C4-2B (cell line): ENCODE measurements at regions not wholly inside any gene's neighbourhood (a gene's known extent, or its start where the extent isn't known, plus 50 kb on each side); places are given as distances from the start of the nearest gene placed in this dataset.

Experiments
- ZFX ChIP-seq: fragments of 450-650 bp; IDR thresholded peaks from 2 replicates; pipeline ENCODE4 v1.6.1; 2017
- TF ChIP-seq, protein P1 (sequence below): fragments of 450-650 bp; conservative IDR thresholded peaks from 2 replicates; pipeline ENCODE4 v1.5.1; 2017; ENCODE audit warnings: mild to moderate bottlenecking

DNA sequence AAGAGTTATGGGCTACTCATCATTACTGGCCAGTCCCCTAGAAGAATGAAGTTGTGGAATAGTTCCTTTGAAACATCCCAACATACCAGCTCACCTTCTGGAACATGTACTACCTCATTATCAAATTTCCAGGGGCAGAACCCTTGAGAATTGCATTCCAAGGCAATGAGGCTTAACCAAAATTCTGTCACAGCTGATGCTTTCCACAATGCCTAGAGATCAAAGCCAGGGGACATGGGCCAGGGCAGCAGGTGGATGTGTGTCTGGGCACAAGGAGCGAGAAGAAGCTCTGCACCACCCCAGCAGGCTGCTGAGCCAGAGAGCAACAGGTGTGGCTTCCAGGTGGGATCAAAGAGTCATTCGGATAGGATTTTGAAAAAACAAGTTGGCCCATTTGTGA is 362.1 kb downstream of the EFNB2 start:
- TF ChIP-seq, protein P1, sequence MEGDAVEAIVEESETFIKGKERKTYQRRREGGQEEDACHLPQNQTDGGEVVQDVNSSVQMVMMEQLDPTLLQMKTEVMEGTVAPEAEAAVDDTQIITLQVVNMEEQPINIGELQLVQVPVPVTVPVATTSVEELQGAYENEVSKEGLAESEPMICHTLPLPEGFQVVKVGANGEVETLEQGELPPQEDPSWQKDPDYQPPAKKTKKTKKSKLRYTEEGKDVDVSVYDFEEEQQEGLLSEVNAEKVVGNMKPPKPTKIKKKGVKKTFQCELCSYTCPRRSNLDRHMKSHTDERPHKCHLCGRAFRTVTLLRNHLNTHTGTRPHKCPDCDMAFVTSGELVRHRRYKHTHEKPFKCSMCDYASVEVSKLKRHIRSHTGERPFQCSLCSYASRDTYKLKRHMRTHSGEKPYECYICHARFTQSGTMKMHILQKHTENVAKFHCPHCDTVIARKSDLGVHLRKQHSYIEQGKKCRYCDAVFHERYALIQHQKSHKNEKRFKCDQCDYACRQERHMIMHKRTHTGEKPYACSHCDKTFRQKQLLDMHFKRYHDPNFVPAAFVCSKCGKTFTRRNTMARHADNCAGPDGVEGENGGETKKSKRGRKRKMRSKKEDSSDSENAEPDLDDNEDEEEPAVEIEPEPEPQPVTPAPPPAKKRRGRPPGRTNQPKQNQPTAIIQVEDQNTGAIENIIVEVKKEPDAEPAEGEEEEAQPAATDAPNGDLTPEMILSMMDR: no peak
- TF ChIP-seq ZFX: no peak
